HG03575 (cell line): ENCODE measurements at regions not wholly inside any gene's neighbourhood (a gene's known extent, or its start where the extent isn't known, plus 50 kb on each side); places are given as distances from the start of the nearest gene placed in this dataset.
"Not testable (repeated sequence)": the region's sequence is repeated elsewhere in the genome, so short reads cannot be mapped to it uniquely, and the experiment has no call there.

Experiments
- ATAC-seq: cut with Tn5 transposase; IDR thresholded peaks from one replicate; pipeline ENCODE4 v1.9.1; 2021; ENCODE audit not compliant: unreplicated experiment, insufficient number of reproducible peaks, low FRiP score; ENCODE audit errors: extremely low read depth

DNA sequence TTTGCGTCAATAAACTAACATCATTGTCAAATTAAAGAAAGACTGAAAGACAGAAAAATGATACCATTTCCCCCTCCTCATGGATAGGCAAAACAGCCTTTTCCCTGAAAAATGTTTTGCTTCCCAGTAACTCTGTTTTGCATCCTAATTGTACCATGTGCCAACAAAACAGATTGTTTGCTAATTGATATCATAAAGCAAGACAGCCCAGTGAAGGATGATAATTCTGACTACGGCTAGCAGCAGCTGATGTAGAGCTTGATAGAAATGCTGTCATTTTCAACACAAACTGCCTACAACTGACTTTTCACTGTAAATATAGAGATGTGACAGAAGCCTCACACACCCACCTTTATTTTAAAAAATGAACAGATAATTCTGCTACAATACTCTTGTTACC, 1061.6 kb downstream of the HACE1 start:
- no peak for ATAC-seq

DNA sequence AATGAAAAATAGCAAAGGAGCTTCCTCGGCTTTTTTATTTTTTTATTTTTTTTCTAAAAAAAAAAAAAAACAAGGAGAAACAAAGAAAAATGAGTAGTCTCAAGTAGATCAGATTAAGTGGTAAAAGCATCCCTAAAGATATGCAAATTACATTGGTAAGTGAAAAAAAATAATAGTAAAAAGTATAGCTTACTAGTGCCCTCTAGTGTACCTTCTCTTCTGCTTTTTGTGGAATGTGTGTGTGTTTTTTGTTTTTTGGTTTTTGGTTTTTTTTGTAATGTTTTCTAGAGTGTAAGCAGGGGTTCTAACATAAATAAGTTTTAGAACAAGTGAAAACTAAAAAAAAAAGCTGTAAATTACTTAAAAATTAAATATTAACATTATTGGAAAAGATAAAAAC, 1062.0 kb downstream of the HACE1 start:
- ATAC-seq: no peak

DNA sequence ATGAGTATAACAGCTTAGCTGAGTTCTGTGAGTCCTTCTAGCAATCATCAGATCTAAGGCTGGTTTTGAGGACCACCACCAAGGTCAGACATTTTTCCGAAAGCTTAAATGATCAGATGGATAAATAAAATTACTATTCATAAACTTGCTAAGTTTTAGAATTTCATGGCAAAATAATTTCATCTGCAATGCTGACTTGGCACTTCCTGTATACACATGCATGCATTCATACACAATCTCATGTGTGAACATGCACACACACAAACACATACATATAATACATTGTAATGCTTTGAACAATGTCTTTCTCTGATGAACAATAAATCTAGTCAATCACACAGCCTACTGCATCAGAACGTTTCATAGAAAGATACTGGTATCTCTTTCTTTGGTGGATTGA, 1068.3 kb downstream of the HACE1 start:
- ATAC-seq: no peak

DNA sequence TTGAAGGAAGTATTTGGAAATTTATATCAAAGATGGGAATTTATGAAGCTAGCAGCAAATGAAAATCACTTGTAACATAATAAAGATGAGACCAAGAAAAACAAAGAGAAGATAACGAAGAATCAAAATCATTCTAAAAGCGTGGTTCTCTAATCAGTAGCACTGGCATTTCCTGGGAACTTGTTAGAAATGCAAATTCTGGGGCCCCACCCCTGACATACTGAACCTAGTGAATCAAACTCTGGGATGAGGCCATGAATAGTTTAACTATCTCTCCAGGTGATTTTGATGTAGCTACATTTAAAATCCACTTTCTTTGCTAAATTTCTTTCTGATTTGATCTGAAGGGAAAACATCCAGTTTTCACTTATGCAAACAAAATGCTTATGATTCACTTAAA, 1075.6 kb downstream of the HACE1 start:
- ATAC-seq: no peak

DNA sequence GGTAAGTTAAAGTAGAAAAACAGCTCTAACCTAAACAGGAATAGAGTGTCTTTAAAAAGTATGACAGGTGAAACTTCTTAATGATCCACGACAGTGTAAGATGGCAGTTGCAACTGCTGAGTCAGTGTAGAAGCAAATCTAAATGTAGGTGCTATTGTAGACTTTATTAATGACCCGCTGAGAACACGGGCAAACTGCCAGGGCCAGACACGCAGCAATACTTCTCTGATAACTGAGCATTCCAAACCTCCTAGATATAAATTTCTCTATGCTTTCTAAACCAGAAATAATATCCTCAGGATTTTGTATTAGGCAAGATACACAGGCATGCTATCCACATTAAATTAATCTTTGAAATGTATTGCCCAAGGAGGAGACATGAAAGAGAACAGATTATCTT, 1076.4 kb downstream of the HACE1 start:
- no peak for ATAC-seq

DNA sequence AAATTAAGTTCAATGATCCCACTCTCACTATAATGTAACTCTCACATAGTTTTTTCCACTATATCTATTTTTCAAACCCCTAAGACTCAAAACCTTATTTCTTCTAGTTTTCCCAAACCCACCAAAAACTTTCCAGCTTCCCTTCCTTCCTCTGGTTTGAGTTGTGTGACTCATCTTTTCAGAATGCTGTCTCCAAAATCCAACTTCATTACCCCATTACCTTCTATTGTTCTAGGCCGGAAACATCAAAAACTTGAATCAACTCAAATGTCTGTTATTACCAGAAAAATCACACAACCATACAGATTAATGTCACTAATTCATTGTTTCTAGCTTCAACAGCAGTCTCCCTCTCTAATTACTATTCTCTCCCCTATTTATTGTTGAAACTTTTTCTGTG, 1090.3 kb downstream of the HACE1 start:
- no peak for ATAC-seq

DNA sequence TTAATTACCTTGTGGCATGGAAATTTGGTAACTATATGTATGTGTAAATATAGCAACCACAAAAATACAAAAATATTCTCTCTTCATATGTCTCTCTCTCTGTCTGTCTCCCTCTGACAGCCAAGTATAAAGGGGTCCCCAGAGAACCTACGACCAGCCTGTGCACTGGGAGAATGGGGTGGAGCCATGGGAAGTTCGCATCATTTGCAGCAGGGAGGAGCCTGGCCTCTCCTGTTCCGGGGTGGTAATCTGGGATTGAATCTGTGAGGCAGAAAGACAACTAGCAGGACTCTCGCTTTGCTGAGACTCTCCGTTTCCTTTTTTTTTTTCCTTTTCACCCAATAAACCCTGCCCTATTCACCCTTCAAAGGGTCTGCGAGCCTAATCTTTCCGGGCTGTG, 1109.1 kb downstream of the HACE1 start:
- no peak for ATAC-seq

DNA sequence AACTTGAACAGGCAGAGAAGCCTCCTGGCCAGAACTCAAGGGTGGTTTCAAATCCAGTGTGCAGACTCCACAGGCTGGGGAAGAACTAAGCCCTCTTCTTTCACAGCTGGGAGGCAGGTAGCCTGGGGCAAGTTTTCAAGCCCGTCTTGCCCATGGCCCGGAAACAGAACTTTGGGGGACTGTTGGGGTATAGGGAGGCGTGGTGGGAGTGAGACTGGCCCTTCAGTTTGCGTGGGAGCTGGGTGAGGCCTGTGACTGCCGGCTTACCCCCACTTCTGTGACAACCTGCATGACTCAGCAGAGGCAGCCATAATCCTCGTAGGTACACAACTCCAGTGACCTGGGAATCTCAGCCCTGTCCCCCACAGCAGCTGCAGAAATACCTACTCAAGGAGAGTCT, 1125.7 kb downstream of the HACE1 start:
- no peak for ATAC-seq

DNA sequence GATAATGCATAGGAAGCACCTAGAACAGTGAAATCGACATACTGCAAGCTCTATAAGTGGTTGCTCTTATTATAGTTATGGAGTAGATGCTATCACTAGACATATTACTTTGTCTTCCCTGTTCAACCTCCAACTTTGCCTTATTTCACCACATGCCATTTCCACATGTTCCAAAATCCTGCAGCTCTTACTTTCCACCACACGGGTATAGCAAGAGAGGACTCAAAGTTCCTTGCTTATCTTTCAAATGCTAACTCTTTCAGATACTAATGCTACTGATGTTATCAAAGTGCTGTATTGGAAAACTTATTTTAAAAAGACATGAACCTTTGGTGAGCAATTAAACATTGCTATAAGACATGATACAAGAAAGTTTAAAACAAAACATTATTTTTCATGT, 1130.1 kb downstream of the HACE1 start:
- ATAC-seq: no peak

DNA sequence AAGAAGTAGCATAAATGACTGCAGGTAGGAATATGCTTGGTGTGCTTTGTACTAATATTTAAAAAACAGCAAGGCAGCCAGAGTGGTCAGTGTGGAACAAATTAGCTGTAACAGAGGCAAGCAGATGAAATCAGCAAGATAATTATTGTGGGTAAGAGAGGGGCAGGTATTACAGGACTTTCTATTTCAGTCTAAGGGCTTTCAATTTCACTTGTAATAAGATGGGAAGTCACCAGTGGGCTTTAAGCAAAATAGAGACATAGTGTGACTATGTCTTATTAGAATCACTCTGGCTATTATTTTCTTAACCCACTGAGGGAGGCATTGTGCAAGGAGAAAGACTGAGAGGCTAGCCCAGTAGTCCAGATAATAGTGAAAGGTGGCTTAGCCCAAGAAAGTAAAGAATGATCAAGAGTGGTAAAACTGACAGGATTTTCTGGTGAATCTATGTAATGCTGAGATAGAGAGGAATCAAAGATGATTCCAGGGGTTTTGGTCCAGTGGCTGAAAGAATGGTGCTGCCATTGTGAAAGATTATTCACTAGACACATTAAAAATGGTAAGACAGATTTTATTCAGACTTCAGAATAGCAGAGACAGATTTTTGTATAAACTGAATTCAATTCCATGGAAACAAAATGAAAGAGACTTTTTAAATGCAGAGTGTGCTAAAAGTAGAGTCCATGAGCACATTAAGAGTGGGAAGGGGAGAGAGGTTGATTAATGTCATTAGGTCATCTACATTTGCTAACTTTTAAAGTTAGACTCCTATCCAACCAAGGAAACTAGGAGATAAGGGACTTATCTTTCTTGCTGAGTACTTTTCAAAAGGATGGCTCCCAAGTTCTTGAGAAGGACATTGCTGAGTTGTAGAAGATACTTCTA, 1136.0 kb downstream of the HACE1 start:
- ATAC-seq: peak; percentile 76

DNA sequence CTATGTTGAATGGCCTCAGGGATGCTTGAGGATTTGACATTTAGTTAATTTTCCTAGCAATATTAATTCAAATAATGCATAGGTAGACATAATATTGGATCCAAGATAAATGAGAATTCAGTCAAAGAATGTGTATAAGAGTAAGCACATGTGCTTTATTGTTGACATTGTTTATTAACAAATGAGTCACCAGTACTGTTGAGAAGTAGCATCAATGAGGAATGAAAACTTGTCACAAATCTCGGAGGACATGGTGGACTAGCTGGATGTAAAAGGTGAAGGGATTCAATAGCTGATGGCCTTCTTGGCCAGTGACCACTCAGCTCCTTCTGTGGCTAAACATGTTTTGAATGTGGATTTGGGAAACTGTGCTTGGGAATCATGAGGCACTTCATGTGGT, 1137.0 kb downstream of the HACE1 start:
- no peak for ATAC-seq

DNA sequence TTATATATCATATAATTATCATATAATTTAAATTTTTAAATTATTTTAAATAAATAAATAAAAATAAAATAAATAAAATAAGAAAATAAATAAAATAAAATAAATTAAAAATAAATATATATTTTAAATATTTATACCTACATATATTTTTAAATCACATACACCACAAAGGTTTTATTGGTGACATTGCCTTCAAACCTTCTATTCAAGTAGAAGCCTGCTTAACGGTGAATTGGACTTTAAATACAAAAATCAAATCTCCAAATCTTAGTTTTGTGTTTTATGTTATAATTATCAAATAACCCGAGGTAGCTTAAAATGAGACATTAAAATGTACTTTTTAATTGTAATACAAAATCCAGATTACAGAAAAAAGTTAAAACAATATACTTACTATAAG, 1137.8 kb downstream of the HACE1 start:
- no peak for ATAC-seq

DNA sequence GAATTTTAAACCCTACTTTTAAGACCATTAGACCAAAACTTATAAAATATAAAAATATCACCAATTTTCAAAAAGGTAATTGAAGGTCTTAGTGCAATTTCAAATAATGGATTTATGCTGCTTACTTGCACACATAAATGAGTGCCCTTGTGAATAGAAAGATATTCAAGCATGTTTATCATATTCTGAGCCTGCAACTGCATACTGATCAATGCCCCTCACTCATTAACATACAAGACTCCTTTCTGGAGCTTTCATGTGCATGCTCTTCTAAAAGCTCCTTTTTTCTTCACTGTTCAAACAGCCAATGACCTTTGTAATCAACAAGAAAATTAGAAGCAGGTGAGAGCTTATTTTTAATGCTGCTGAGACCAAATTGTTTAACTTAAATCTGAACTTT, 1139.3 kb downstream of the HACE1 start:
- ATAC-seq: no peak

DNA sequence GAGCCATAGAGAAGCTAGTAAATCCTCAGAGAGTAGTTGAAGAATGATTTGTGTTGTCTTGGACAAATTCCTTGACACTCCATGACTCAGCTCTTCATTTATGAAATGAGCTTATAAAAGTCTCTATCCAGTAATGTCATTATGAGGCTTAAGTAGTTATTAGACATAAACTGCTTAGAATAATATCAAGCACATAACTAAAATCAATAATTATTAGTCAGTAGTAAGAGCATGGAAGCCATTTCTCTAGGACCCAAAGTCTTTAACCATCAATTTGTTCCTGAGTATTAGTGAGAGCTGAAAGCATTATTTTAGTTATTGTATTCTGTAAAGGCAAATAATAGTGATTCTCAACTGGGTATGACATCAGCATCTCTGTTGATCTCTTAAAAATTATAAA, 1140.2 kb downstream of the HACE1 start:
- no peak for ATAC-seq

DNA sequence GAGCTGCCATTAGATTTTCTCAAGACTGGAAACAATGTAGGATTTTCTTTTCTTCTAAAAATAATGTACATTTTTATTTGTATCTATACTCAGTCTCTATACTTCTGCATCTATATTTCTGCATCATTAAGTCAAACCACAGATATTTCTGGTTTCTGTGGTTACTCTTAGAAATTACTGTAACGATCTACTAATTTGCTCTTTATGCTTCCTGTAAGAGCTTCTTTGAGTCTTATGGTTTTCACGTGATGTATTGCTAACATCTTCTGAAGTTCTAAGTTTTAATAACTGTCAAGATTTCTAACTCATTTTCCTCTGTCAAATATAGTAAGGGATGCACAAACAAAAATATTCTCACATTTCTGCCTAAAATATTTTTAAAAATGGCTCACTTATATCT, 1144.5 kb downstream of the HACE1 start:
- ATAC-seq: no peak

DNA sequence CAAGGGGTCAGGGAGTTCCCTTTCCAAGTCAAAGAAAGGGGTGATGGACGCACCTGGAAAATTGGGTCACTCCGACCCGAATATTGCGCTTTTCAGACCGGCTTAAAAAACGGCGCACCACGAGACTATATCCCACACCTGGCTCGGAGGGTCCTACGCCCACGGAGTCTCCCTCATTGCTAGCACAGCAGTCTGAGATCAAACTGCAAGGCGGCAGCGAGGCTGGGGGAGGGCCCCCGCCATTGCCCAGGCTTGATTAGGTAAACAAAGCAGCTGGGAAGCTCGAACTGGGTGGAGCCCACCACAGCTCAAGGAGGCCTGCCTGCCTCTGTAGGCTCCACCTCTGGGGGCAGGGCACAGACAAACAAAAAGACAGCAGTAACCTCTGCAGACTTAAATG, 1150.5 kb downstream of the HACE1 start:
- ATAC-seq: not testable (repeated sequence)

DNA sequence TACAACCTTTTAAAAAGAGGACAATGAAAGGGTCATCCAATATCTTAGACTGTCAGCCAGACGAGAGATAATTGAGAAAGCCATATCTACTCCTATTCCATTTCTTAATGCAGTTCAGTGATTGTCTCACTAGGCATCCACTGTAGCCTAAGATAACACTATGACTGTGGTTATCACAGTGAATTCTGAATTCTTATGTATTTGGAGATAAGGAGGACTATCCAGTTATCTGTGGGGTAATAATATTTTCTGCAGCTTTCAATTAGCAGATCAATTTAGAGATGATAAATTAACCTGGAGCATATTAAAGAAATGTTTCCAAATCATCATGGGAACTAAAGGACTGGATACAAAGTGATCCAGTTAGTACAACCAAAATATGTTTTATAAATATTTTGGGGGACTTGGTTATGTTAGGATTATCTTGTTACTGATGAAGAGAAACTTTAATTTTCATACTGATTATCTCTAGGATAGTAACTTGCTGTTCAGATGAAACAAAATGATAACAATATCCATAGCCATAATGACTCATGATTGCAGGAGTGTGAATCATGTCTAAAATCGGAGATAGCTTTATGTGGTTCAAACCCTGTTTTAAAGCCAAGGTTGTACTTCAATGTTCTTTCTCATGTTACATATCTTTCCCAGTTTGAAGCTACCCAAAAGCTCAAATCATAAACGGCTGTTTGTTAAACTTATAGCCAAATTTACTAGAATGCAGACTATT, 1152.0 kb downstream of the HACE1 start:
- ATAC-seq: no peak

DNA sequence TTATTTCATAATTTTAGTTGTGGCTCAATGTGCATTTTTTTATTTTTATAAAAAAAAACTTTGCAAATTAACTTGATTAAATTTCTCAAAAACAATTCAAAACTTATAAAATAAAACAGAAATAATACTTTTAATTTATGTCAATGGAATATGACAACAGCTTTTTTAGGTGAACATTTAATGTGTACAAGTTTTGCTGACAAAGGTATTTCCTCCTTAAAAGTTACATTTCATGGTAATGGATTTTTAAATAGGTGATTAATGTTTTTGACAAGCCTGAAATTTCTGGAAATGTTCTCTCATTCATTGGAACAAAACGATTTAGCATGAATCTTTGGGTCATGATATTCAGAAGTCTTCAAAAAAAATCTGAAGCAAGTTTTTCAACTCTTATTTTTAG, 1160.0 kb downstream of the HACE1 start:
- no peak for ATAC-seq

DNA sequence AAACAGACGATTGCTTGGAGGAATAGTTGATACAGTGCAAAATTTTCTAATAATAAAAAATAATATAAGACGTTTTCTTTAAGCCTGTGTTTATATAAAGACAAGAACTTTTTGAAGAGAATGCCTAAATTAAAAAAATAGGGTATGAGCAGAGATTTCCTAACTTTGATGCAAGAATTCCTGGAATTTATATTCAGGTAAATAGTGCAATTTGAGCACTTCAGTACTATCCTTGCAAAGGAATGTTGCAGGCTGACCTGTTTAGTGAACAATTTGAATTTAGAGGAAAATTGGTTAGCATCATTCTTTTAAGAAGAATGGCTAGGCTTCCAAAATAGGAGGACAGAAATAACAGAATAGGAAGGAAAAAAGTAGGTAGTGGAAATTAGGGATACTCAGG, 1172.3 kb downstream of the HACE1 start:
- no peak for ATAC-seq

DNA sequence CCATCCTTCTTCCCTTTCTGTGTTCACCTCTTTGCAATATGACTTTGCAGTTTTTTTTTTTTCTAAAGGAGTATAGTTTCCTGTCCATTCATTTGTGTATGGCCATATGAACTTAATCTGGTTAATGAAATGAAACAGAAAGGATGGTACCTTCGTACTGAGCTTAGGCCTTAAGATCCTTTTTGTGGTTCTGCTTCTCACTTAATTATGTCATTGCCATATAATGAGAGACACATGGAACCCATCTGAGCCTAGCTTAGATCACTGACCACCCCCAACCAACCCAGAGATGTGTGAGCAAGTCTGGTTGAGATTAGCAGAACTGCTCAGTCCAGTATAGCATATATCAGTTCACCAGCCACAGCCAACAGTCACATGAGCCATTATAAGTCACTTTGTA, 1179.6 kb downstream of the HACE1 start:
- no peak for ATAC-seq
